ENCODE measurements at regions not wholly inside any gene's neighbourhood (a gene's known extent, or its start where the extent isn't known, plus 50 kb on each side); places are given as distances from the start of the nearest gene placed in this dataset.

- DNase-seq (ENCODE audit: low read depth in 2 of 3, low spot score in 1 of 3), result no peak
Measured at GRCh38 chr9:1414711-1415131, 364.6 kb downstream of the DMRT2 start.

GRCh38 chr9:1415146-1415545 lies 365.0 kb downstream of the DMRT2 start:
- no peak for DNase-seq (ENCODE audit: low read depth in 2 of 3, low spot score in 1 of 3)

DNA sequence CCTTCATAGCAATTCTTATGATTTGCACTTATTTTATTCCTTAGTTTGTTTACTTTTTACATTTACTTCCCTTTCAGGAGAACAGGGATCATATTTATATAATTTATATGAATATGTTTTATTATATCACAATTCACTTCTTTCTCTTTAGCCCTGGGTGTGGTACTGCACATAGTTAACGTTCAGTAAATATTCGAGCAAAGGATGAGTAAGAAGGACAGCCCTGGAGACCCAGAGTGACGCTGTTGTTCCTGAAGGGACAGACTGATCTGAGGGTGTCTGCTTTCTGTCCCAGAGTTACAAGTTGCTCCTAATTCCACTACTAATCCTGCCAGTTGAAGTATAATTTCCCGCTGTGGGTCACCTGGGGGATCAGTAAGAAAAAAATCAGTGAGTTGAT lies 366.1 kb downstream of the DMRT2 start:
- no peak for DNase-seq (ENCODE audit: low read depth in 2 of 3, low spot score in 1 of 3)

GRCh38 chr9:1421436-1421835 lies 371.3 kb downstream of the DMRT2 start:
- DNase-seq (ENCODE audit: low read depth in 2 of 3, low spot score in 1 of 3), result no peak

- DNase-seq (ENCODE audit: low read depth in 2 of 3, low spot score in 1 of 3), result no peak
Measured at GRCh38 chr9:1427875-1428274, 377.7 kb downstream of the DMRT2 start.

DNA sequence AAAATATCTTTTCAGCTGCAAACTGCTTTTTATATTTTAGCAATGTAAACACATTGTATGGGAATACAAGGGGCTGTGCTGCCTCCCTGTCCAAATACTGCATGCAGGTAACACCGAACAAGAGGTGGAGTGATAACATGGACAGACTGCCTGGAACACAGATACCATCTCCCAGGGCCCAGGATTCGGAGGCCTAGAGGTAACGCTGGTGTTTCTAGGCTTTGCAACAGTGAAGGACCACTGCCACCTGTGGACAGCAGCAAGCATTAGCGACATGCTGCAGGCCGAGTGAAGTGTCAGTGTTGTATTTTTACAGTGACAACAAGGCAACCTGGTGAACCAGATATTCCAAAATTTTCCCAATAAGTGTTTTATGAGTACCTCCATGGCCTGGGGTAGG lies 379.1 kb downstream of the DMRT2 start:
- no peak for DNase-seq (ENCODE audit: low read depth in 2 of 3, low spot score in 1 of 3)

DNA sequence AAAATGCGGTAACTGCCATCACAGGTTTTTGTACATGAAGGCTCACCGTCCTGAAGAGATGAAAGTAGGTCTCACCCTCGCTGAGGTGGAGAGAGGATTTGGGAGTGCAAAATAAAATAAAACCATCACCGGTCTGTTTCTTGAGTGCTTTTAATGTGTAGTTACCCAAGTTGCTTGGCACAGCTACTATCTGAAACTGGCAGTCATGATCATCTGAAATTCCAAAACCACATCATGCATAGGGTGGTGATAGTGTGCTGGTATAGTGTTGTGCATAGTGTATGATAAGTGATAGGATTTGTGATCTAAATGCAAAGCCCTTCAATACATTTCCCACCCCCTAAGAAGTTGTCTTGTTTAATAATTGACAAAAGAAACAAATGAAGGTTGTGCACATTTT lies 381.3 kb downstream of the DMRT2 start:
- DNase-seq (ENCODE audit: low read depth in 2 of 3, low spot score in 1 of 3), result no peak

- no peak for DNase-seq (ENCODE audit: low read depth in 2 of 3, low spot score in 1 of 3)
Measured at GRCh38 chr9:1434052-1434767, 384.1 kb downstream of the DMRT2 start.

GRCh38 chr9:1434811-1435210 lies 384.7 kb downstream of the DMRT2 start:
- no peak for DNase-seq (ENCODE audit: low read depth in 2 of 3, low spot score in 1 of 3)

- no peak for DNase-seq (ENCODE audit: low read depth in 2 of 3, low spot score in 1 of 3)
Measured at GRCh38 chr9:1440256-1440655, 390.1 kb downstream of the DMRT2 start.

DNA sequence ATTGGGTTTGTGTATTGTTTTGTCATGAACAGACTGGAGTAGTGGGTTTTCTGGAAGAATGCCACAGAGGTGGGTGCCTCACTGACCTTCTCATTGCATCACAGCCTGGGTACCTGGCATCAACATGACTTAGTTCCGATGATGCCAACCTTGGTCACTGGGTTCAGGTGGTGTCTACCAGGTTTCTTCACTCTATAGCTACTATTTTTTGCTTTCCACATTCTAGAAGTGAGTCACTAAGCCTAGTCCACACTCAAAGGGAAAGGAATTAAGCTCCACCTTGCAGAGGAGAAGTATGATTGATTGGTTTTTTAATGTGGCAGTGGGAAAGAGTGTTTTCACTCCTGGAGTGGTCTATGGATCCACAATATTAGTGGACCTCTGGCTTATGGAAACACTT lies 391.9 kb downstream of the DMRT2 start:
- no peak for DNase-seq (ENCODE audit: low read depth in 2 of 3, low spot score in 1 of 3)

- DNase-seq (ENCODE audit: low read depth in 2 of 3, low spot score in 1 of 3), result no peak
Measured at GRCh38 chr9:1443450-1443849, 393.3 kb downstream of the DMRT2 start.

- DNase-seq (ENCODE audit: low read depth in 2 of 3, low spot score in 1 of 3), result no peak
Measured at GRCh38 chr9:1446671-1447070, 396.5 kb downstream of the DMRT2 start.

GRCh38 chr9:1453636-1454035 lies 403.5 kb downstream of the DMRT2 start:
- DNase-seq (ENCODE audit: low read depth in 2 of 3, low spot score in 1 of 3), result no peak

GRCh38 chr9:1454211-1454610 lies 404.1 kb downstream of the DMRT2 start:
- no peak for DNase-seq (ENCODE audit: low read depth in 2 of 3, low spot score in 1 of 3)

GRCh38 chr9:1454616-1455347 lies 404.6 kb downstream of the DMRT2 start:
- no peak for DNase-seq (ENCODE audit: low read depth in 2 of 3, low spot score in 1 of 3)

GRCh38 chr9:1455766-1456165 lies 405.6 kb downstream of the DMRT2 start:
- DNase-seq (ENCODE audit: low read depth in 2 of 3, low spot score in 1 of 3), result no peak

GRCh38 chr9:1456301-1457024 lies 406.3 kb downstream of the DMRT2 start:
- DNase-seq (ENCODE audit: low read depth in 2 of 3, low spot score in 1 of 3), result no peak

GRCh38 chr9:1457460-1457859 lies 407.3 kb downstream of the DMRT2 start:
- DNase-seq (ENCODE audit: low read depth in 2 of 3, low spot score in 1 of 3), result no peak

GRCh38 chr9:1458503-1458902 lies 408.3 kb downstream of the DMRT2 start:
- no peak for DNase-seq (ENCODE audit: low read depth in 2 of 3, low spot score in 1 of 3)

GRCh38 chr9:1460143-1460769 lies 410.1 kb downstream of the DMRT2 start:
- DNase-seq (ENCODE audit: low read depth in 2 of 3, low spot score in 1 of 3), result peak in 1 of 3 donors; percentile 2

DNA sequence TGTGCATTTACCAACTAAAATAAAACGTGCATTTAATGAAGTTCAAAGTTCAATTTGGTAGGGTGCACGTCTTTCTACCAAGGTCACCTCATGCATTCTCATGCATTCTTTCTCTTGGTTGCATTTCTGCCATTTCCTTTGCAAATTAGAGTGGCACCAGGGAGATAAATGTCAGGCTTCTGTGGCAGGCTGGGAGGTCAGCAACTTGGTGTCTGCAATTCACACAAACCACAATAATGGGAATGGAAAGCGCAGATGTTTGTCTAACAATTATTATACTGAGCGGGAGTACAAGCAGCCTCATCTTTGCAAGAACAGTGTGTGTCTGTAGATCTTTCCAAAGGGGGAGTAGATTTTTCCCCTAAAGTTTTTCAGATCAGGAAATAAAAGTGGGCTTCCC lies 411.7 kb downstream of the DMRT2 start:
- DNase-seq (ENCODE audit: low read depth in 2 of 3, low spot score in 1 of 3), result no peak

Measured in stimulated activated CD4-positive, alpha-beta T cell treated with anti-CD3 and anti-CD28 coated beads, Interleukin-12 subunit alpha, Interleukin-12 subunit beta, amount 100 ng/mL, for 48 hours (primary cell).